ENCODE measurements at regions not wholly inside any gene's neighbourhood (a gene's known extent, or its start where the extent isn't known, plus 50 kb on each side); places are given as distances from the start of the nearest gene placed in this dataset.

DNA sequence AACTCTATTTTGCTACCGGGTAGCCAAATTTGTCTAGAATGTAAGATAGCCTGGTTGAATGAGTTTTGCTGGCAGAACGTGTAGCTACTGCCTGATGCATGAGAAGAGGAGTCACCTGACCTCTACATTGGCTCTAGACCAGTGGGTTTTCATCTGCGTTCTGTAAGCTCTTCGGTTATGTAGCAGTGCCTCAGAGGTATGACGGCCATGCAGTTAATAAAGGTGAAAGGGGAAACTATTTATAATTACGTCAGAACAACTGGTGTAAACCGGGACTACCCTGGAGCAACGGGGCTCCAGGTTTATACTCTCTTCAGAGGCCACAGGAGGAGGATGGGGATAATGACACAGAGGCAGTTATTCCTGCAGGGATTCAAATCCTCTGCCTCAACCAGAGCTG is 173.4 kb upstream of the KITLG start:
- TF ChIP-seq CTCF (IDR thresholded peaks at IDR 0.05) (no peak), POLR2A (IDR thresholded peaks at IDR 0.05) (no peak)
